HepG2 (cell line): ENCODE measurements at regions not wholly inside any gene's neighbourhood (a gene's known extent, or its start where the extent isn't known, plus 50 kb on each side); places are given as distances from the start of the nearest gene placed in this dataset.

Experiments used
- ATAC-seq: fragments of 200-7000 bp; cut with Tn5 transposase; 3 replicates; pipeline ENCODE4 v1.9.1; 2020; ENCODE audit warnings: mild to moderate bottlenecking, moderate library complexity
- BruUV-seq: library from RNA; stranded (reverse); fragments of 400-500 nt; replicated peaks from 2 replicates; lab custom pipeline; 2021; lab: Mats Ljungman, UMichigan
- CTCF ChIA-PET: fragments of 300-600 bp; formaldehyde crosslinking; extraction: SDS; loops from one replicate; lab custom pipeline; 2021; ENCODE audit warnings: low total read pairs, inconsistent platforms, low intra/inter-chr PET ratio; lab: Yijun Ruan, JAX
- POLR2A ChIA-PET: fragments of 350-600 bp; sonication (Branson Sonifier 250); formaldehyde crosslinking; loops from one replicate; lab custom pipeline; 2020; ENCODE audit warnings: antibody characterized with exemption, inconsistent platforms; lab: Yijun Ruan, JAX
- DNase-seq: peaks from one replicate; pipeline ENCODE4 v3.0.0-alpha.2; 2015; ENCODE audit warnings: low spot score
- FAIRE-seq: peaks from 3 replicates; lab custom pipeline; 2011; peaks lifted over from hg19 to GRCh38; lab: Jason Lieb, UNC
- H2AFZ ChIP-seq: one replicate; pipeline ENCODE4 v1.6.1; 2011; ENCODE audit warnings: low read length, inconsistent platforms
- H3K27ac ChIP-seq: fragments of 300-600 bp; 3 replicates; pipeline ENCODE4 v1.8.0; 2011; ENCODE audit warnings: mixed run types, mild to moderate bottlenecking, mixed read lengths, low read length, inconsistent platforms; ENCODE audit not compliant: insufficient read depth; ENCODE audit errors: extremely low read length
- H3K27me3 ChIP-seq, 2 experiments: fragments of 200-600 bp in 1 of 2; 2 replicates in 1 of 2; 3 replicates in 1 of 2; pipeline versions ENCODE4 v1.6.0 to v1.8.0; 2011; ENCODE audit warnings: low read length in 2 of 2, mild to moderate bottlenecking in 2 of 2, moderate library complexity in 2 of 2, inconsistent platforms in 1 of 2; ENCODE audit not compliant: insufficient read depth in 2 of 2, control insufficient read depth in 1 of 2
- H3K36me3 ChIP-seq, 2 experiments: fragments of 200-600 bp in 1 of 2; replicated peaks in 1 of 2; 2 replicates in 1 of 2; 3 replicates in 1 of 2; pipeline versions ENCODE4 v1.5.1 to v1.8.0; 2011; ENCODE audit warnings: low read length in 2 of 2, inconsistent platforms in 1 of 2; ENCODE audit not compliant: insufficient read depth in 2 of 2, control insufficient read depth in 1 of 2
- H3K4me1 ChIP-seq: 2 replicates; pipeline ENCODE4 v1.5.1; 2012; ENCODE audit warnings: low read length, inconsistent platforms; ENCODE audit not compliant: insufficient read depth
- H3K4me2 ChIP-seq: 2 replicates; pipeline ENCODE4 v1.6.0; 2011; ENCODE audit warnings: low read depth, low read length, inconsistent platforms
- H3K4me3 ChIP-seq, 3 experiments: fragments of 200-600 bp in 1 of 3; sonication (generic), shearing (Covaris generic) in 1 of 3; replicated peaks in 1 of 3; 2 replicates each; pipeline ENCODE4 v1.5.1; 2011 to 2016; ENCODE audit warnings: low read length in 3 of 3, inconsistent platforms in 2 of 3, low read depth in 2 of 3, mild to moderate bottlenecking in 2 of 3, control low read depth in 1 of 3, mixed read lengths in 1 of 3; ENCODE audit not compliant: insufficient read depth in 1 of 3
- H3K79me2 ChIP-seq: one replicate; pipeline ENCODE4 v1.6.1; 2011; ENCODE audit warnings: low read length, inconsistent platforms; ENCODE audit not compliant: insufficient read depth
- H3K9ac ChIP-seq: 2 replicates; pipeline ENCODE4 v1.6.0; 2011; ENCODE audit warnings: mild to moderate bottlenecking, low read depth, low read length, inconsistent platforms; ENCODE audit not compliant: insufficient read depth
- H3K9me3 ChIP-seq: 2 replicates; pipeline ENCODE4 v1.5.1; 2012; ENCODE audit warnings: mild to moderate bottlenecking, low read length
- H4K20me1 ChIP-seq: 2 replicates; pipeline ENCODE4 v1.6.0; 2011; ENCODE audit warnings: inconsistent platforms, mild to moderate bottlenecking, low read length, moderate library complexity; ENCODE audit not compliant: insufficient read depth
- AHR ChIP-seq: IDR thresholded peaks from 2 replicates; pipeline ENCODE4 v1.6.1; 2018; ENCODE audit warnings: missing genetic modification reagents, missing compliant biosample characterization
- AKAP8 ChIP-seq: sonication (generic); formaldehyde crosslinking; IDR thresholded peaks from 2 replicates; pipeline ENCODE4 v1.5.1; 2020; ENCODE audit warnings: mild to moderate bottlenecking, missing genetic modification reagents
- CSRNP1 ChIP-seq: sonication (generic); formaldehyde crosslinking; IDR thresholded peaks from 2 replicates; pipeline ENCODE4 v1.8.1; 2023; ENCODE audit warnings: mild to moderate bottlenecking, missing genetic modification reagents
- SMC3 ChIP-seq: IDR thresholded peaks from 2 replicates; pipeline ENCODE4 v1.6.1; 2011; ENCODE audit warnings: low read length, improper control_type of control experiment
- STAG1 ChIP-seq: sonication (generic); formaldehyde crosslinking; IDR thresholded peaks from 2 replicates; pipeline ENCODE4 v1.4.0; 2020; ENCODE audit warnings: missing genetic modification reagents
- TBP ChIP-seq: sonication (generic); formaldehyde crosslinking; IDR thresholded peaks from 2 replicates; pipeline ENCODE4 v1.5.0; 2020; ENCODE audit warnings: missing genetic modification reagents
- ZNF225 ChIP-seq: sonication (generic); formaldehyde crosslinking; IDR thresholded peaks from 2 replicates; pipeline ENCODE4 v1.4.0; 2020; ENCODE audit warnings: mild to moderate bottlenecking, missing genetic modification reagents
- ZNF800 ChIP-seq: sonication (generic); formaldehyde crosslinking; IDR thresholded peaks from 2 replicates; pipeline ENCODE4 v1.4.0; 2020; ENCODE audit warnings: missing genetic modification reagents
- ZSCAN22 ChIP-seq: sonication (generic); formaldehyde crosslinking; IDR thresholded peaks from 2 replicates; pipeline ENCODE4 v1.4.0; 2020; ENCODE audit warnings: mild to moderate bottlenecking, missing genetic modification reagents
- ZSCAN31 ChIP-seq: sonication (generic); formaldehyde crosslinking; IDR thresholded peaks from 2 replicates; pipeline ENCODE4 v1.5.0; 2020; ENCODE audit warnings: low read depth, mild to moderate bottlenecking, missing genetic modification reagents
- WGBS: methylation state at CpG from one replicate; pipeline ENCODE4 v1.1.6; 2017; ENCODE audit warnings: low lambda C conversion rate; 5-methylcytosine and 5-hydroxymethylcytosine counted together
- in situ Hi-C: cut with HindIII; loops from 2 replicates; pipeline ENCODE4 v1.10.0; 2017; ENCODE audit warnings: low pct_unique_long_range_greater_than_20kb; ENCODE audit not compliant: extremely low pct_ligation_motif_present
- intact Hi-C: fragments of 100-400 bp; cut with micrococcal nuclease; formaldehyde crosslinking; loops from one replicate; pipeline ENCODE4 v1.10.0; 2022; ENCODE audit not compliant: unreplicated experiment
- TF ChIP-seq, protein P1 (sequence below): sonication (generic); formaldehyde crosslinking; IDR thresholded peaks from 2 replicates; pipeline ENCODE4 v1.5.0; 2020; ENCODE audit warnings: mild to moderate bottlenecking, missing genetic modification reagents, moderate library complexity
- TF ChIP-seq, protein P2 (sequence below): sonication (generic); formaldehyde crosslinking; IDR thresholded peaks from 2 replicates; pipeline ENCODE4 v1.4.0; 2020; ENCODE audit warnings: missing genetic modification reagents, low read depth, mild to moderate bottlenecking, borderline replicate concordance

DNA sequence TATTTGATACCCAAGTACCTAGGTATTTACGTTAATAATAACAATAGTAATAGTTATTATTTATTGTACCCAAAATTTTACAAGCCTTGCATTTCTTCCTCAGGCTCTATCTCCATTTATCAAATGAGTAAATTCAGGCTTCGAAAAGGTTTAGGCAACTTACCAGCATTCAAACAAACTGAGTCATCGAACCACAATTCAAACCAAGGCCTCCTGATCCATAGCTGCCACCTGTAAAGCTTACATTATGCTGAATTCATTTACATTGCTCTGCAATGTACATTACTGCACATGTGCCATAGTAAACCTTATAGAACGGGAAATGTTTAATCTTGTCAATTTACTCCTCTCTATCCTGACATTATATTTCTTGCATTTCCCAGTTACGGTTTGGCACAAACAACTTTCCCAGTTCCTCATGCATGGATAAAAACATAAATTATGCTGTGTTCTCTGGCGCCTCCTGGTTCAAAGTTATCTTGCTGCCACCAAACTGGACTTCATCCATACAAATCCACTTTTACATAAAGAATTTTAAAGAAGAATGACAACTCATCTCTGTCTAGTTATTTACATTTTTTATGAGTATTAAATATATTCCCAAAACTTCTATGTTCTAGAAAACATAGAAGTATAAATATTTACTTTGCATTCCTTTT lies 360.6 kb upstream of the SOX9 start:
- no peak overlapping the region for H3K9ac ChIP-seq
- in situ Hi-C loops = loop anchor here (25.0 kb wide), 1 partner anchor 777 kb away; no protein-coding TSS in a partner anchor
- 20% methylated on average over 6 of the region's 6 CpGs for WGBS
- TF ChIP-seq STAG1 (peak; percentile 71), ZNF225 (CRISPR knock-in tag) (no peak), SMC3 (peak; percentile 56)
- TF ChIP-seq, protein P1, sequence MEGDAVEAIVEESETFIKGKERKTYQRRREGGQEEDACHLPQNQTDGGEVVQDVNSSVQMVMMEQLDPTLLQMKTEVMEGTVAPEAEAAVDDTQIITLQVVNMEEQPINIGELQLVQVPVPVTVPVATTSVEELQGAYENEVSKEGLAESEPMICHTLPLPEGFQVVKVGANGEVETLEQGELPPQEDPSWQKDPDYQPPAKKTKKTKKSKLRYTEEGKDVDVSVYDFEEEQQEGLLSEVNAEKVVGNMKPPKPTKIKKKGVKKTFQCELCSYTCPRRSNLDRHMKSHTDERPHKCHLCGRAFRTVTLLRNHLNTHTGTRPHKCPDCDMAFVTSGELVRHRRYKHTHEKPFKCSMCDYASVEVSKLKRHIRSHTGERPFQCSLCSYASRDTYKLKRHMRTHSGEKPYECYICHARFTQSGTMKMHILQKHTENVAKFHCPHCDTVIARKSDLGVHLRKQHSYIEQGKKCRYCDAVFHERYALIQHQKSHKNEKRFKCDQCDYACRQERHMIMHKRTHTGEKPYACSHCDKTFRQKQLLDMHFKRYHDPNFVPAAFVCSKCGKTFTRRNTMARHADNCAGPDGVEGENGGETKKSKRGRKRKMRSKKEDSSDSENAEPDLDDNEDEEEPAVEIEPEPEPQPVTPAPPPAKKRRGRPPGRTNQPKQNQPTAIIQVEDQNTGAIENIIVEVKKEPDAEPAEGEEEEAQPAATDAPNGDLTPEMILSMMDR = peak; percentile 36
- H2AFZ ChIP-seq = no peak overlapping the region
- no peak overlapping the region for H3K27ac ChIP-seq
- intact Hi-C loops = loop anchor here (1.0 to 5.0 kb wide), 2 partner anchors 287 to 357 kb away; no protein-coding TSS in a partner anchor
- POLR2A ChIA-PET = no interaction called here
- H3K4me3 ChIP-seq = no peak overlapping the region
- ATAC-seq = no peak
- no peaks in the 10 kb centered on the region for H3K79me2 ChIP-seq
- no peaks in the 10 kb centered on the region for H3K4me1 ChIP-seq
- CTCF ChIA-PET = no interaction called here
- H3K4me2 ChIP-seq = no peak overlapping the region
- no peak for FAIRE-seq
- no peaks in the 10 kb centered on the region for H3K36me3 ChIP-seq
- BruUV-seq = no TSS peak
- no peak for DNase-seq
- H3K27me3 ChIP-seq = no peaks in the 10 kb centered on the region
- H3K9me3 ChIP-seq = no peaks in the 10 kb centered on the region
- no peaks in the 10 kb centered on the region for H4K20me1 ChIP-seq

DNA sequence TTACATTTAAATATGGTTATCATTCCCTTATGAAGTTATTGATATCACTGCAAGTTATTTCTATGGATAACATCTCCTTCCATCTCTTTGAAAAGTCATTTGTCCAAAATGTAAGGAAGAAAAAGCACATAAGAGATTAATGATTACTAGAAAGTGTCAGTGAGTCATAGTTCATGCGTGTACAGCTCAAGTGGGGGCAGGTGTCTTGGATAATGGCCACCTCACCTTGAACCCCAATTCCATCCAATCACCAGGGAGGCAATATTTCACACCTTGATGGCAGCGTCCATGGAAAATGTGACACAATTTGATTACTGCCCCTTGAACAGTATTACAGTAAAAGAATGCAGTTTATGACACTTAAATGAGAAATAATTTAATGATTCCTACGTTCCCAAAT lies 358.3 kb upstream of the SOX9 start:
- 2% methylated on average over 3 of the region's 3 CpGs for WGBS
- BruUV-seq = no TSS peak
- TF ChIP-seq ZSCAN31 (CRISPR knock-in tag) = no peak
- TF ChIP-seq ZNF800 (CRISPR knock-in tag) = no peak
- TF ChIP-seq, protein P2, sequence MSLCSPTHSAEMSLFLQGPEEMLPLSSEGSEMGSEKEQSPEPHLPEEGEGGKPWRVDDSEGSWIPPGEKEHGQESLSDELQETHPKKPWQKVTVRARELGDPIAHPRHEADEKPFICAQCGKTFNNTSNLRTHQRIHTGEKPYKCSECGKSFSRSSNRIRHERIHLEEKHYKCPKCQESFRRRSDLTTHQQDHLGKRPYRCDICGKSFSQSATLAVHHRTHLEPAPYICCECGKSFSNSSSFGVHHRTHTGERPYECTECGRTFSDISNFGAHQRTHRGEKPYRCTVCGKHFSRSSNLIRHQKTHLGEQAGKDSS = no peak
- no peak for TF ChIP-seq AHR (CRISPR knock-in tag)
- TF ChIP-seq ZSCAN22 (CRISPR knock-in tag) = no peak
- TF ChIP-seq AKAP8 = no peak
- no peak for TF ChIP-seq TBP (CRISPR knock-in tag)
- TF ChIP-seq CSRNP1 = no peak

More for the DNA sequence above, 358.3 kb upstream of the SOX9 start:
- intact Hi-C loops (loop anchor here (5.0 kb wide), 1 partner anchor 355 kb away; no protein-coding TSS in a partner anchor), in situ Hi-C loops (loop anchor here (25.0 kb wide), 1 partner anchor 775 kb away; no protein-coding TSS in a partner anchor)
- Histone ChIP-seq H3K27me3 (no peaks in the 10 kb centered on the region), H3K4me2 (no peak overlapping the region), H3K4me1 (no peaks in the 10 kb centered on the region), H3K4me3 (no peak overlapping the region), H3K9me3 (no peaks in the 10 kb centered on the region), H2AFZ (no peak overlapping the region), H3K36me3 (no peaks in the 10 kb centered on the region), H4K20me1 (no peaks in the 10 kb centered on the region), H3K9ac (no peak overlapping the region), H3K79me2 (no peaks in the 10 kb centered on the region), H3K27ac (no peak overlapping the region)
- ATAC-seq (no peak), FAIRE-seq (no peak), DNase-seq (no peak)
- POLR2A ChIA-PET = no interaction called here
- CTCF ChIA-PET = no interaction called here
